ENCODE measurements at regions not wholly inside any gene's neighbourhood (a gene's known extent, or its start where the extent isn't known, plus 50 kb on each side); places are given as distances from the start of the nearest gene placed in this dataset.

- intact Hi-C loops (cut with micrococcal nuclease) = no loop called here
- H3K36me3 Mint-ChIP-seq = no peaks in the 10 kb centered on the region
- no peak overlapping the region for H3K27ac Mint-ChIP-seq
- ATAC-seq (no peak), DNase-seq (no peak)
- peaks cover 0 to 2% of the 10 kb centered on the region in 2 donors for H3K27me3 Mint-ChIP-seq (ENCODE audit: low read depth in 2 of 2)
- Histone ChIP-seq H3K4me3 (ENCODE audit: low read length) (no peak overlapping the region), H3K27me3 (ENCODE audit: control insufficient read depth, insufficient read depth, low read length) (no peaks in the 10 kb centered on the region), H3K27ac (ENCODE audit: low read length) (no peak overlapping the region), H3K36me3 (ENCODE audit: control insufficient read depth, insufficient read depth, low read length) (no peaks in the 10 kb centered on the region), H3K9me3 (ENCODE audit: control insufficient read depth, insufficient read depth, low read length) (no peaks in the 10 kb centered on the region), H3K4me1 (ENCODE audit: control insufficient read depth, insufficient read depth, low read length) (no peaks in the 10 kb centered on the region)
- 85% methylated on average over 1 of the region's 2 CpGs for WGBS (ENCODE audit: insufficient coverage)
- no peak for TF ChIP-seq CTCF (IDR thresholded peaks at IDR 0.05)
- H3K4me3 Mint-ChIP-seq = no peak overlapping the region
- no peaks in the 10 kb centered on the region for H3K9me3 Mint-ChIP-seq
- no peaks in the 10 kb centered on the region for H3K4me1 Mint-ChIP-seq
These were observed 86.7 kb upstream of the PRKAR2B start for GRCh38 chr7:106957766-106958165.

GRCh38 chr7:106959753-106960152 lies 84.8 kb upstream of the PRKAR2B start:
- no peak overlapping the region for H3K4me3 ChIP-seq (ENCODE audit: low read length)
- H3K27me3 ChIP-seq (ENCODE audit: control insufficient read depth, insufficient read depth, low read length) = no peaks in the 10 kb centered on the region
- H3K36me3 ChIP-seq (ENCODE audit: control insufficient read depth, insufficient read depth, low read length) = no peaks in the 10 kb centered on the region
- intact Hi-C loops (cut with micrococcal nuclease) = no loop called here
- no peaks in the 10 kb centered on the region for H3K9me3 Mint-ChIP-seq
- WGBS (ENCODE audit: insufficient coverage) = 88% methylated on average over 2 of the region's 2 CpGs
- H3K27me3 Mint-ChIP-seq (ENCODE audit: low read depth in 2 of 2) = peaks cover 0 to 2% of the 10 kb centered on the region in 2 donors
- no peaks in the 10 kb centered on the region for H3K9me3 ChIP-seq (ENCODE audit: control insufficient read depth, insufficient read depth, low read length)
- H3K27ac Mint-ChIP-seq = no peak overlapping the region
- no peak overlapping the region for H3K27ac ChIP-seq (ENCODE audit: low read length)
- no peaks in the 10 kb centered on the region for H3K36me3 Mint-ChIP-seq
- H3K4me1 Mint-ChIP-seq = no peaks in the 10 kb centered on the region
- H3K4me1 ChIP-seq (ENCODE audit: control insufficient read depth, insufficient read depth, low read length) = no peaks in the 10 kb centered on the region
- TF ChIP-seq CTCF (IDR thresholded peaks at IDR 0.05) = no peak
- no peak overlapping the region for H3K4me3 Mint-ChIP-seq
- ATAC-seq = peak in 1 of 3 donors; percentile 48
- peak in 1 of 2 donors; percentile 4 for DNase-seq

GRCh38 chr7:106962751-106963150 lies 81.8 kb upstream of the PRKAR2B start:
- no peak for TF ChIP-seq CTCF (IDR thresholded peaks at IDR 0.05)
- Histone ChIP-seq H3K27ac (ENCODE audit: low read length) (no peak overlapping the region), H3K4me1 (ENCODE audit: control insufficient read depth, insufficient read depth, low read length) (no peaks in the 10 kb centered on the region), H3K4me3 (ENCODE audit: low read length) (no peak overlapping the region), H3K36me3 (ENCODE audit: control insufficient read depth, insufficient read depth, low read length) (no peaks in the 10 kb centered on the region), H3K27me3 (ENCODE audit: control insufficient read depth, insufficient read depth, low read length) (no peaks in the 10 kb centered on the region), H3K9me3 (ENCODE audit: control insufficient read depth, insufficient read depth, low read length) (no peaks in the 10 kb centered on the region)
- intact Hi-C loops (cut with micrococcal nuclease) = no loop called here
- Mint-ChIP-seq H3K4me1 (no peaks in the 10 kb centered on the region), H3K36me3 (no peaks in the 10 kb centered on the region), H3K9me3 (no peaks in the 10 kb centered on the region), H3K27ac (no peak overlapping the region), H3K4me3 (no peak overlapping the region), H3K27me3 (ENCODE audit: low read depth in 2 of 2) (peaks cover 4 to 16% of the 10 kb centered on the region in 2 donors)
- ATAC-seq (no peak), DNase-seq (no peak)
- 46% methylated on average over 2 of the region's 2 CpGs for WGBS (ENCODE audit: insufficient coverage)

GRCh38 chr7:106964466-106964865 lies 80.0 kb upstream of the PRKAR2B start:
- Mint-ChIP-seq H3K4me3 (no peak overlapping the region), H3K27me3 (ENCODE audit: low read depth in 2 of 2) (peaks cover 4 to 16% of the 10 kb centered on the region in 2 donors), H3K4me1 (no peaks in the 10 kb centered on the region), H3K36me3 (no peaks in the 10 kb centered on the region), H3K9me3 (no peaks in the 10 kb centered on the region), H3K27ac (no peak overlapping the region)
- H3K27me3 ChIP-seq (ENCODE audit: control insufficient read depth, insufficient read depth, low read length) = no peaks in the 10 kb centered on the region
- ATAC-seq (no peak), DNase-seq (no peak)
- no peak overlapping the region for H3K27ac ChIP-seq (ENCODE audit: low read length)
- intact Hi-C loops (cut with micrococcal nuclease) = no loop called here
- WGBS (ENCODE audit: insufficient coverage) = 96% methylated on average over 2 of the region's 3 CpGs
- H3K36me3 ChIP-seq (ENCODE audit: control insufficient read depth, insufficient read depth, low read length) = no peaks in the 10 kb centered on the region
- no peak overlapping the region for H3K4me3 ChIP-seq (ENCODE audit: low read length)
- H3K4me1 ChIP-seq (ENCODE audit: control insufficient read depth, insufficient read depth, low read length) = no peaks in the 10 kb centered on the region
- TF ChIP-seq CTCF (IDR thresholded peaks at IDR 0.05) = no peak
- H3K9me3 ChIP-seq (ENCODE audit: control insufficient read depth, insufficient read depth, low read length) = no peaks in the 10 kb centered on the region
